H1 (cell line): ENCODE measurements at regions not wholly inside any gene's neighbourhood (a gene's known extent, or its start where the extent isn't known, plus 50 kb on each side); places are given as distances from the start of the nearest gene placed in this dataset.

Source experiments
- CTCF ChIA-PET: fragments of 300-600 bp; sonication (Branson Sonifier 250); formaldehyde crosslinking; loops from one replicate; lab custom pipeline; 2021; ENCODE audit not compliant: partially characterized antibody; lab: Charles Lee
- POLR2A ChIA-PET: fragments of 300-600 bp; sonication (Branson Sonifier 250); formaldehyde crosslinking; loops from one replicate; lab custom pipeline; 2021; ENCODE audit warnings: inconsistent platforms; ENCODE audit not compliant: partially characterized antibody; lab: Charles Lee
- DNase-seq, 2 experiments: peaks; one replicate each; pipeline versions ENCODE4 v3.0.0 to v3.0.0-alpha.2; 2010 to 2022; ENCODE audit warnings: low spot score in 2 of 2, low read depth in 1 of 2, mixed read lengths in 1 of 2
- FAIRE-seq: peaks from 2 replicates; lab custom pipeline; 2011; peaks lifted over from hg19 to GRCh38; lab: Jason Lieb, UNC
- H2AFZ ChIP-seq: 2 replicates; pipeline ENCODE4 v1.8.1; 2012; ENCODE audit warnings: low read length, inconsistent platforms
- H2AK5ac ChIP-seq: 2 replicates; pipeline ENCODE4 v1.6.1; 2013; ENCODE audit warnings: low read depth, low read length
- H2BK120ac ChIP-seq: replicated peaks from 2 replicates; pipeline ENCODE3; 2013; ENCODE audit warnings: low read depth, low read length, inconsistent platforms
- H2BK12ac ChIP-seq: 2 replicates; pipeline ENCODE4 v1.6.1; 2013; ENCODE audit warnings: low read depth, low read length
- H2BK15ac ChIP-seq: 2 replicates; pipeline ENCODE4 v1.6.1; 2013; ENCODE audit warnings: low read length
- H2BK20ac ChIP-seq: 2 replicates; pipeline ENCODE4 v1.6.1; 2013; ENCODE audit warnings: low read length
- H2BK5ac ChIP-seq: 2 replicates; pipeline ENCODE4 v1.6.1; 2013; ENCODE audit warnings: low read depth, low read length
- H3K14ac ChIP-seq: 2 replicates; pipeline ENCODE4 v1.6.1; 2013; ENCODE audit warnings: inconsistent platforms; ENCODE audit not compliant: insufficient read length
- H3K18ac ChIP-seq: 2 replicates; pipeline ENCODE4 v1.6.1; 2013; ENCODE audit warnings: low read length; ENCODE audit errors: extremely low read depth
- H3K23ac ChIP-seq: 2 replicates; pipeline ENCODE4 v1.6.1; 2013; ENCODE audit warnings: inconsistent platforms; ENCODE audit not compliant: insufficient read length
- H3K23me2 ChIP-seq: 2 replicates; pipeline ENCODE4 v1.6.1; 2013; ENCODE audit warnings: low read depth, low read length
- H3K27ac ChIP-seq: 2 replicates; pipeline ENCODE4 v1.6.1; 2011; ENCODE audit warnings: low read depth, low read length, inconsistent platforms
- H3K27me3 ChIP-seq, 4 experiments: replicated peaks in 1 of 4; 1 replicate in 1 of 4; 2 replicates in 3 of 4; pipeline versions ENCODE4 v1.6.1 to v1.8.1; 2011 to 2013; ENCODE audit warnings: low read length in 3 of 4, mild to moderate bottlenecking in 3 of 4, inconsistent platforms in 2 of 4, mixed read lengths in 2 of 4, moderate library complexity in 1 of 4; ENCODE audit not compliant: control insufficient read depth in 3 of 4, insufficient read depth in 3 of 4; ENCODE audit errors: extremely low read depth in 1 of 4
- H3K36me3 ChIP-seq, 4 experiments: 2 replicates each; pipeline versions ENCODE4 v1.6.1 to v1.8.1; 2011 to 2013; ENCODE audit warnings: mild to moderate bottlenecking in 4 of 4, low read length in 3 of 4, moderate library complexity in 2 of 4, control low read depth in 1 of 4, inconsistent platforms in 1 of 4; ENCODE audit not compliant: insufficient read depth in 4 of 4, control insufficient read depth in 2 of 4
- H3K4ac ChIP-seq: replicated peaks from 2 replicates; pipeline ENCODE3; 2013; ENCODE audit warnings: low read length, low read depth, mixed read lengths, inconsistent platforms; ENCODE audit not compliant: insufficient read length
- H3K4me1 ChIP-seq, 4 experiments: replicated peaks in 1 of 4; 1 replicate in 1 of 4; 2 replicates in 3 of 4; pipeline versions ENCODE4 v1.6.1 to v1.8.1; 2011 to 2013; ENCODE audit warnings: low read length in 3 of 4, inconsistent platforms in 2 of 4, mixed read lengths in 1 of 4; ENCODE audit not compliant: insufficient read depth in 4 of 4, control insufficient read depth in 3 of 4
- H3K4me2 ChIP-seq, 2 experiments: 2 replicates each; pipeline versions ENCODE4 v1.6.1 to v1.8.1; 2011 to 2013; ENCODE audit warnings: low read depth in 2 of 2, low read length in 2 of 2, control low read depth in 1 of 2, inconsistent platforms in 1 of 2, mild to moderate bottlenecking in 1 of 2; ENCODE audit not compliant: insufficient read depth in 1 of 2
- H3K4me3 ChIP-seq, 4 experiments: fragments of 200-600, 300-600 bp in 1 of 4; sonication (generic), shearing (Covaris generic), sonication (Bioruptor Twin) in 1 of 4; 2 replicates each; pipeline versions ENCODE4 v1.5.1 to v1.8.1; 2011 to 2016; ENCODE audit warnings: low read length in 4 of 4, low read depth in 3 of 4, control low read depth in 2 of 4, inconsistent platforms in 2 of 4, mild to moderate bottlenecking in 2 of 4, mixed read lengths in 1 of 4, moderate library complexity in 1 of 4; ENCODE audit not compliant: insufficient read depth in 2 of 4; ENCODE audit errors: extremely low read depth in 1 of 4
- H3K56ac ChIP-seq: replicated peaks from 2 replicates; pipeline ENCODE3; 2013; ENCODE audit warnings: low read depth, mild to moderate bottlenecking, mixed read lengths, low read length, inconsistent platforms; ENCODE audit not compliant: insufficient read length
- H3K79me1 ChIP-seq: 2 replicates; pipeline ENCODE4 v1.6.1; 2013; ENCODE audit warnings: low read depth, low read length, control low read depth
- H3K79me2 ChIP-seq, 2 experiments: 2 replicates each; pipeline versions ENCODE4 v1.6.1 to v1.8.1; 2012 to 2013; ENCODE audit warnings: low read length in 2 of 2, mild to moderate bottlenecking in 2 of 2, inconsistent platforms in 1 of 2; ENCODE audit not compliant: insufficient read depth in 2 of 2, control insufficient read depth in 1 of 2
- H3K9ac ChIP-seq, 4 experiments: replicated peaks in 1 of 4; 1 replicate in 1 of 4; 2 replicates in 3 of 4; pipeline versions ENCODE4 v1.6.1 to v1.8.1; 2011 to 2013; ENCODE audit warnings: low read depth in 3 of 4, low read length in 3 of 4, control low read depth in 2 of 4, mild to moderate bottlenecking in 2 of 4, moderate library complexity in 2 of 4, inconsistent platforms in 1 of 4; ENCODE audit errors: extremely low read depth in 1 of 4
- H3K9me3 ChIP-seq, 2 experiments: 2 replicates each; pipeline versions ENCODE4 v1.6.1 to v1.8.1; 2012 to 2013; ENCODE audit warnings: mild to moderate bottlenecking in 2 of 2, moderate library complexity in 2 of 2, control low read depth in 1 of 2, inconsistent platforms in 1 of 2, low read depth in 1 of 2, low read length in 1 of 2, mixed read lengths in 1 of 2; ENCODE audit not compliant: insufficient read depth in 2 of 2
- H4K20me1 ChIP-seq, 2 experiments: replicated peaks in 1 of 2; 2 replicates each; pipeline versions ENCODE3 to v1.8.1; 2011 to 2013; ENCODE audit warnings: inconsistent platforms in 2 of 2, low read length in 2 of 2, mild to moderate bottlenecking in 1 of 2; ENCODE audit not compliant: insufficient read depth in 2 of 2, control insufficient read depth in 1 of 2
- H4K5ac ChIP-seq: 2 replicates; pipeline ENCODE4 v1.6.1; 2013; ENCODE audit warnings: low read length, low read depth, mixed read lengths, inconsistent platforms; ENCODE audit not compliant: insufficient read length
- H4K8ac ChIP-seq: 2 replicates; pipeline ENCODE4 v1.8.0; 2013; ENCODE audit warnings: mild to moderate bottlenecking, moderate library complexity, low read length, inconsistent platforms; ENCODE audit not compliant: insufficient read depth; ENCODE audit errors: extremely low read depth
- H4K91ac ChIP-seq: replicated peaks from 2 replicates; pipeline ENCODE3; 2013; ENCODE audit warnings: low read length, mixed read lengths, inconsistent platforms; ENCODE audit not compliant: insufficient read length
- RAD21 ChIP-seq, 2 experiments: IDR thresholded peaks in 1 of 2; conservative IDR thresholded peaks in 1 of 2; 2 replicates each; pipeline ENCODE4 v1.6.1; 2011; ENCODE audit warnings: low read depth in 2 of 2, low read length in 2 of 2, improper control_type of control experiment in 1 of 2, inconsistent platforms in 1 of 2, mild to moderate bottlenecking in 1 of 2, moderate library complexity in 1 of 2
- TEAD4 ChIP-seq: IDR thresholded peaks from 2 replicates; pipeline ENCODE4 v1.6.1; 2012; ENCODE audit warnings: low read depth, low read length, inconsistent platforms, mixed read lengths
- WGBS, 2 experiments: shearing (Covaris generic) in 1 of 2; methylation state at CpG; one replicate each; pipeline versions ENCODE4 v1.1.6 to v1.1.7; 2013 to 2015; ENCODE audit warnings: low lambda C conversion rate in 2 of 2, mixed read lengths in 2 of 2, inconsistent platforms in 1 of 2, low coverage in 1 of 2, missing lambda C conversion rate in 1 of 2; ENCODE audit not compliant: insufficient replicate concordance in 2 of 2, insufficient coverage in 1 of 2, insufficient read length in 1 of 2; ENCODE audit errors: extremely low coverage in 1 of 2, missing lambda C conversion rate in 1 of 2; 5-methylcytosine and 5-hydroxymethylcytosine counted together
- TF ChIP-seq, protein P1 (sequence below), 3 experiments: IDR thresholded peaks; 1 replicate in 2 of 3; 2 replicates in 1 of 3; pipeline versions ENCODE4 v1.5.1 to v1.6.1; 2011; ENCODE audit warnings: low read length in 3 of 3, mild to moderate bottlenecking in 3 of 3, inconsistent platforms in 2 of 3, low read depth in 1 of 3, moderate library complexity in 1 of 3; ENCODE audit not compliant: insufficient read depth in 1 of 3; ENCODE audit errors: control extremely low read depth in 1 of 3

DNA sequence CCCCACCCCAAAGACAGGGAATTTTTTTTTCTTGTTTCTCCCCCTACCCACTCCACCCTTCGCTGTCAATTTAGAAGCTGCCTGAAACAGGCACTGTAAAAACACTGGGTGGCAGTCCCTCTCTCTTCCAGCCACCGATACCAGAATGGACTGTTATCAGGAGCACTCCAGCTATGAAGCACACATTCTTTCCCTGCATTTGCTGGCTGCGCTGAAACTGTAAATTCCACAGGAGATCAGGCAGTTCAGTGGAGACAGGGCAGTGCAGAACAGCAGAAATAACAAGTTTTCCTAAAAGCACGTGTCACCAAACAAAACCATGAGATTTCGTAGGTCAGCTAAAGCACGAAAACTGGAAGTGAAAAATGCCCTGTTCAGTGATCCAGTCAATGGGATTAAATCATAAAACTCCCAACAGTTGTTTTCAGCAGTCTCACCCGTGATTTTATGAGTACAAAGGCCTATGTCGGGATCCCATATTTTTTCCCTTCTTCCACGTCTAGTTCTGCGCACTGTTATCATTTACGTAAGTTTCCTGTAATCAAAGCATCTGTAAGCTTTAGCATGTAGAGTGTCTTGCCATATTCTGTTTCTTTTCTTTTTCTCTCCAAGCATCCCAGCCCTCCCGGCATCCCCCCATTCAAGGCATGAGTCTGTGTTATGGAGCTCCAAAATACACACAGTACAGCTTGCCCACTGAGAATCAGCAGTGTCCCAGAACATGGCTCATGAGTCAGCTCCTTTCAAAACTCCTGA lies 359.9 kb upstream of the EPHA7 start:
- H3K23ac ChIP-seq: no peak overlapping the region
- H2BK15ac ChIP-seq: peak overlapping the region; percentile 23; the same call in 1 of the 2 replicates
- H3K4me1 ChIP-seq: peaks cover 0 to 8% (median 5%) of the 10 kb centered on the region in 4 experiments; a peak in 4 of 7 replicates
- H2BK120ac ChIP-seq: peak overlapping the region; percentile 86
- no peaks in the 10 kb centered on the region for H3K36me3 ChIP-seq
- H4K5ac ChIP-seq: no peak overlapping the region
- POLR2A ChIA-PET: interaction anchor here (0.8 to 1.8 kb wide), 5 partner anchors 9 to 49 kb away, joined by 3 to 8 read pairs (median 4); no protein-coding TSS in a partner anchor
- H4K20me1 ChIP-seq: no peaks in the 10 kb centered on the region
- no peak overlapping the region for H3K14ac ChIP-seq
- H4K91ac ChIP-seq: no peak overlapping the region
- no peaks in the 10 kb centered on the region for H3K79me2 ChIP-seq
- H2AFZ ChIP-seq: peak overlapping the region; percentile 61; the same call in 1 of the 2 replicates
- peak overlapping the region; percentile 38; the same call in 1 of the 2 replicates for H2BK5ac ChIP-seq
- no peaks in the 10 kb centered on the region for H3K27me3 ChIP-seq
- no peak overlapping the region for H4K8ac ChIP-seq
- H3K4me2 ChIP-seq: no peak overlapping the region
- H3K4ac ChIP-seq: no peak overlapping the region
- no peak overlapping the region for H3K56ac ChIP-seq
- H3K18ac ChIP-seq: no peak overlapping the region
- H2BK20ac ChIP-seq: no peak overlapping the region; the same call in 1 of the 2 replicates
- H3K27ac ChIP-seq: no peak overlapping the region
- FAIRE-seq: peak; percentile 42
- no peak overlapping the region for H2AK5ac ChIP-seq
- no peaks in the 10 kb centered on the region for H3K23me2 ChIP-seq
- 76% methylated on average over 12 of the region's 12 CpGs; no CpG with 5 or more reads in 1 of the 2 experiments for WGBS, 2 experiments
- peak overlapping the region; percentile 86; the same call in 1 of the 2 replicates for H2BK12ac ChIP-seq
- CTCF ChIA-PET: interaction anchor here (0.8 to 1.5 kb wide), 3 partner anchors 8 to 165 kb away, joined by 3 to 4 read pairs (median 3); no protein-coding TSS in a partner anchor
- no peaks in the 10 kb centered on the region for H3K9me3 ChIP-seq
- H3K79me1 ChIP-seq: no peaks in the 10 kb centered on the region
- H3K4me3 ChIP-seq: no peak overlapping the region
- DNase-seq: no peak
- no peak overlapping the region for H3K9ac ChIP-seq
- TF ChIP-seq TEAD4 (0 out of 2 replicates have a peak, but pooled peaks have one; percentile 41), RAD21 (IDR thresholded peaks at IDR 0.05 in 1 of 2, conservative IDR thresholded peaks at IDR 0.05 in 1 of 2; ENCODE audit: low read depth in 2 of 2, low read length in 2 of 2) (peak; percentile 58 to 61)
- TF ChIP-seq, protein P1, sequence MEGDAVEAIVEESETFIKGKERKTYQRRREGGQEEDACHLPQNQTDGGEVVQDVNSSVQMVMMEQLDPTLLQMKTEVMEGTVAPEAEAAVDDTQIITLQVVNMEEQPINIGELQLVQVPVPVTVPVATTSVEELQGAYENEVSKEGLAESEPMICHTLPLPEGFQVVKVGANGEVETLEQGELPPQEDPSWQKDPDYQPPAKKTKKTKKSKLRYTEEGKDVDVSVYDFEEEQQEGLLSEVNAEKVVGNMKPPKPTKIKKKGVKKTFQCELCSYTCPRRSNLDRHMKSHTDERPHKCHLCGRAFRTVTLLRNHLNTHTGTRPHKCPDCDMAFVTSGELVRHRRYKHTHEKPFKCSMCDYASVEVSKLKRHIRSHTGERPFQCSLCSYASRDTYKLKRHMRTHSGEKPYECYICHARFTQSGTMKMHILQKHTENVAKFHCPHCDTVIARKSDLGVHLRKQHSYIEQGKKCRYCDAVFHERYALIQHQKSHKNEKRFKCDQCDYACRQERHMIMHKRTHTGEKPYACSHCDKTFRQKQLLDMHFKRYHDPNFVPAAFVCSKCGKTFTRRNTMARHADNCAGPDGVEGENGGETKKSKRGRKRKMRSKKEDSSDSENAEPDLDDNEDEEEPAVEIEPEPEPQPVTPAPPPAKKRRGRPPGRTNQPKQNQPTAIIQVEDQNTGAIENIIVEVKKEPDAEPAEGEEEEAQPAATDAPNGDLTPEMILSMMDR (IDR thresholded peaks at IDR 0.05; ENCODE audit: control extremely low read depth in 1 of 3, insufficient read depth in 1 of 3, low read depth in 1 of 3, low read length in 3 of 3): peak in 2 of 3 experiments; percentile 14 to 35; a peak in 1 of 4 replicates
